Cardiac fibroblast (primary cell): ENCODE measurements at regions not wholly inside any gene's neighbourhood (a gene's known extent, or its start where the extent isn't known, plus 50 kb on each side); places are given as distances from the start of the nearest gene placed in this dataset.

Source experiments
- DNase-seq, 2 donors: peaks; one replicate each; pipeline versions ENCODE4 v3.0.0 to v3.0.0-alpha.2; 2010; ENCODE audit warnings: low read depth in 2 of 2
- H3K4me3 ChIP-seq, 2 donors: replicated peaks in 1 of 2; 1 replicate in 1 of 2; 2 replicates in 1 of 2; pipeline ENCODE4 v1.5.1; 2011; ENCODE audit warnings: low read depth in 2 of 2, low read length in 2 of 2, mild to moderate bottlenecking in 2 of 2, moderate library complexity in 1 of 2
- TF ChIP-seq, protein P1 (sequence below): IDR thresholded peaks from one replicate; pipeline ENCODE4 v1.5.1; 2011; ENCODE audit warnings: low read depth, mild to moderate bottlenecking, low read length, inconsistent platforms

DNA sequence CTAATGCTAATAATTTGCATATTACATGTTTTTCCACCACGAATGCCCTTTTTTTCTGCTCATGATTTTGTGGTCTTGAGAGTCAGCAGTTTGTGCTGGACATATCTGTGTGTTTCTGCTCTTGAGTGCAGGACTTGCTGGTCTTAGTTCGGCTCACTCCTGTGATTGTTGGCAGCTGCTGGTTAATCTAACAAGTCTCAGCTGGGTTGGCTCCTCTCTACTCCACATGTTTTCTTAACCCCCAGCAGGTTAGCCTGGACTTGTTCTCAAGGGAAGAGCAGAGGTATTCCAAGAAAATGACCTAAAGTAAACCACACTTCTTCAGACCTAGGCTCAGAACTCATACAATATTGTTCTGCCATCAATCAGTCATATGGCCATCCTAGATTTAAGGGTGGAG, 1238.9 kb downstream of the XPNPEP1 start:
- TF ChIP-seq, protein P1, sequence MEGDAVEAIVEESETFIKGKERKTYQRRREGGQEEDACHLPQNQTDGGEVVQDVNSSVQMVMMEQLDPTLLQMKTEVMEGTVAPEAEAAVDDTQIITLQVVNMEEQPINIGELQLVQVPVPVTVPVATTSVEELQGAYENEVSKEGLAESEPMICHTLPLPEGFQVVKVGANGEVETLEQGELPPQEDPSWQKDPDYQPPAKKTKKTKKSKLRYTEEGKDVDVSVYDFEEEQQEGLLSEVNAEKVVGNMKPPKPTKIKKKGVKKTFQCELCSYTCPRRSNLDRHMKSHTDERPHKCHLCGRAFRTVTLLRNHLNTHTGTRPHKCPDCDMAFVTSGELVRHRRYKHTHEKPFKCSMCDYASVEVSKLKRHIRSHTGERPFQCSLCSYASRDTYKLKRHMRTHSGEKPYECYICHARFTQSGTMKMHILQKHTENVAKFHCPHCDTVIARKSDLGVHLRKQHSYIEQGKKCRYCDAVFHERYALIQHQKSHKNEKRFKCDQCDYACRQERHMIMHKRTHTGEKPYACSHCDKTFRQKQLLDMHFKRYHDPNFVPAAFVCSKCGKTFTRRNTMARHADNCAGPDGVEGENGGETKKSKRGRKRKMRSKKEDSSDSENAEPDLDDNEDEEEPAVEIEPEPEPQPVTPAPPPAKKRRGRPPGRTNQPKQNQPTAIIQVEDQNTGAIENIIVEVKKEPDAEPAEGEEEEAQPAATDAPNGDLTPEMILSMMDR, result no peak
- no peak for DNase-seq

DNA sequence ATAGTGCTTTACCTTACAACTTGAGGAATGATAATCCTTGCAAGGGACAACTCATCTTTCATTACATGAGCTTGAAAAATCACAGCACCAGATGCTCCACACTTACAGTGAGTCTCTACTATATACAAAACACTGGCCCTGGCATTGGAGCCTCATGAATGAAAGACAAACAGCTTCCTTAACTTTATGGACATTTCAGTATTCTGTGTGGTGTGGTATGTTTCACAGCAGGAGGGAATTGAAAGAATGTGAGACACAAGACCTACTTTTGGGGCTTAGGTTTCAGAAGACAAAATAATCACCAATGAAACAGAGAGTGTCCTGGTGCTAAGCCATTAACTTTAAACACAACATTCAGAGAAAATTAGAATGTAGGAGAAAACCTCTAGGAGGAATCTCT, 1249.6 kb downstream of the XPNPEP1 start:
- TF ChIP-seq, protein P1, result no peak
- no peak for DNase-seq
- no peak overlapping the region for H3K4me3 ChIP-seq

More for the DNA sequence above, 1238.9 kb downstream of the XPNPEP1 start:
- no peak overlapping the region for H3K4me3 ChIP-seq

DNA sequence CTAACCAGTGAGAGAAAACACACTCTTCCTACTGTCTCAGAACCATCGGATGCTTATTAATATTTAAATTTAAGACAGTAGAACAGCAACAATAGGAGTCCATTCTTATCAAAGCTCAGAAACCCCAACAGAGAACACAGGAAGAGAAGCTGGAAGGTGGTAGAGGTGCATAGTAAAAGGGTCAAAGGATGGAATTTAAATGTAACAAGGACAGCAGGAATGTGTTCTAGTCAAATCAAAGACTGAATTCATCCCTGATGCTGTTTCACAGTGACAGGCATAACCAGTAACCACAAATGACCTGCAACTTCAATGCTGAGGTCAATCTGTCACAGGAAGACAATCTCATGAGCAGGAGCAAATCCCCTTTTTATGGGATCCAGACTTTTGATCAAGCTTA, 1259.7 kb downstream of the XPNPEP1 start:
- TF ChIP-seq, protein P1, result no peak
- no peak for DNase-seq
- no peak overlapping the region for H3K4me3 ChIP-seq

DNA sequence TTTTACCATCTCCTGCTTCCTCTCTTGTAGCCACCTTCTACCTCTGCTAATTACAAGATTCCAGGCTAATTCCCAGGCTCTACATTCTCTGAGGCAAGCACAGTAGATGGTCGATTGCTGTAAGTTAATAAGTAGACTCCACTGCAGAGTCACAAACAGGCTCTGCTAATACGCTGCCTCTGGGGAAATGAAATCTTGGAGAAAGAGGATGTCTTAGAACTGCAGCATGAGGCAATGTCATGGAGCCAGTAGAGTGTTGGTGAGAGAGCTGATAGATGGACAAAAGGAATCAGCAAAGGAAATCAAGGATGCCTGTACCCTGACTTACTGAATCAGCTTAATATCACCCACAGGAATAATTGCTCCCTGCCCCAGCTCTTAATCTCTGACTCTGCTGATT, 1260.3 kb downstream of the XPNPEP1 start:
- H3K4me3 ChIP-seq, result no peak overlapping the region
- DNase-seq, result no peak
- TF ChIP-seq, protein P1, result no peak

DNA sequence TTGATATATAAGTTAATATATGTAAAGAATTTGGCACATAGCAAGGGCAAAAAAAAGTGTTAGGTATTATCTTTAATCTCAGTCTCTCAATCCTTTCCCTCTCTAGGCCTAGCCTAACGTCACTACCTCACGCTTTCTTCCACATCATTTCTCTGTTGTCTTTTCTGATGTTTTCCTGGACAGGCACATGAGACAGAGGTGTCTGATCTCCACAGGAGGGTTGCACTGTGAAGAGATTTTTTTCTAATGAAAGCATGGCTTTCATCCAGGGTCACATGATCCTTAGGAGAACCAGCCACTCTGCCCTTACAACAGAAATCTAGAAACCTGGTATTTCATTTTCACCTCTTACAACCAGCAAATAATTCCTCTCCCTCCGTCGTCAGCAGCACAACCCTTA, 1268.3 kb downstream of the XPNPEP1 start:
- TF ChIP-seq, protein P1, result no peak
- no peak overlapping the region for H3K4me3 ChIP-seq
- DNase-seq, result no peak

DNA sequence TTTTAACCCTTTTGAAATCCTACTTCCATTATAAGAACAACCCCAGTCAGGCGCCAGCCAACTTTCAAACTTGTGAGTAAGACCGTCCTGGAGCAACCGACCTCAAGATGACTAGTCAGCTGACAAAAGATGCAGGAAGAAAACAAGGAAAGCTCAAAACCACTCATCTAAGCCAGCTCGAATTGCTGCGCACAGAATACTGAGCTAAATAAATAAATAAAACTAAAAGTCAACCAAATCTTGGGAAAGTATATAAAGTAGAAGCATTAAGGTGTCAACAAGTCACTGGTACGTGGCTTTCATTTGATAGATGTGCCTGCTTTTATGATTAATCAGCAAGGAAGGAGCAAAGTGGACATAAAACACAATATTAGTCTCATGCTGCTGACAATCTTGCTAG, 1269.8 kb downstream of the XPNPEP1 start:
- TF ChIP-seq, protein P1, result no peak
- DNase-seq, result no peak
- H3K4me3 ChIP-seq, result no peak overlapping the region

DNA sequence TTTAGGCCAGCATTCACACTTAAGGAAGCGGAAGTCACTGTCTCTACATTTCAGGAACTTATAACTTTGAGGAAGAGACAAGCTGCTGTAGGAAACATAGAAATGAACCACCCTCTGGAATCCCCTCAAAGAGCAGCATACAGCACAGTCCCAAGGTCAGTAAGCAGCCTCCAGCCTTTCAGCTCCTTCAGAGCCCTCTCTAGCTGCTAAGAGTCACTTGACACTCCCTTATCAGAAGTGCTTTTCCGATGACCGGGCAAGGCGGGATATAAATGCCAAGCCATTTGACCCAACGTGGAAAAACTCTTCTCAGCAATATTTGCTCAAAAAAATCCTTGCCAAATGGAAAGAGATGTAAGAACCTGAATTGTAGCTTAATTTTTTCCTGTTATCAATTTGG, 1284.3 kb downstream of the XPNPEP1 start:
- TF ChIP-seq, protein P1, result no peak
- DNase-seq, result no peak
- no peak overlapping the region for H3K4me3 ChIP-seq
